Endothelial cell of umbilical vein (primary cell): ENCODE measurements at regions not wholly inside any gene's neighbourhood (a gene's known extent, or its start where the extent isn't known, plus 50 kb on each side); places are given as distances from the start of the nearest gene placed in this dataset.

Source experiments
- EZH2 ChIP-seq: IDR thresholded peaks from 2 replicates; pipeline ENCODE4 v1.6.1; 2012; ENCODE audit warnings: borderline replicate concordance, low read depth, mild to moderate bottlenecking, moderate library complexity, low read length, inconsistent platforms; ENCODE audit not compliant: severe bottlenecking
- FOS ChIP-seq: IDR thresholded peaks from 2 replicates; pipeline ENCODE4 v1.6.1; 2011; ENCODE audit warnings: mild to moderate bottlenecking, low read length, moderate library complexity, borderline replicate concordance; ENCODE audit not compliant: insufficient read depth
- GATA2 ChIP-seq: IDR thresholded peaks from 2 replicates; pipeline ENCODE4 v1.7.0; 2011; ENCODE audit warnings: low read depth, mild to moderate bottlenecking, moderate library complexity, mixed read lengths, low read length; ENCODE audit not compliant: insufficient read length, insufficient read depth
- MYC ChIP-seq: IDR thresholded peaks from one replicate; pipeline ENCODE4 v1.6.1; 2011; ENCODE audit warnings: mild to moderate bottlenecking, low read depth, low read length
- POLR2A ChIP-seq: IDR thresholded peaks from 2 replicates; pipeline ENCODE4 v1.6.1; 2012; ENCODE audit warnings: low read depth, mild to moderate bottlenecking, control low read depth, low read length
- POLR2AphosphoS5 ChIP-seq: IDR thresholded peaks from 2 replicates; pipeline ENCODE4 v1.6.1; 2012; ENCODE audit warnings: low read depth, mild to moderate bottlenecking, control low read depth, low read length, moderate library complexity; ENCODE audit not compliant: insufficient read depth
- TF ChIP-seq, protein P1 (sequence below), 2 donors: IDR thresholded peaks; 1 replicate in 1 of 2; 2 replicates in 1 of 2; pipeline ENCODE4 v1.5.1; 2011; ENCODE audit warnings: low read length in 2 of 2, mild to moderate bottlenecking in 2 of 2, moderate library complexity in 2 of 2, control low read depth in 1 of 2, inconsistent platforms in 1 of 2, low read depth in 1 of 2; ENCODE audit not compliant: insufficient read depth in 1 of 2; ENCODE audit errors: extremely low read depth in 1 of 2
- TF ChIP-seq, protein P2 (sequence below): IDR thresholded peaks from 2 replicates; pipeline ENCODE4 v1.6.1; 2011; ENCODE audit not compliant: insufficient read depth, insufficient read length

DNA sequence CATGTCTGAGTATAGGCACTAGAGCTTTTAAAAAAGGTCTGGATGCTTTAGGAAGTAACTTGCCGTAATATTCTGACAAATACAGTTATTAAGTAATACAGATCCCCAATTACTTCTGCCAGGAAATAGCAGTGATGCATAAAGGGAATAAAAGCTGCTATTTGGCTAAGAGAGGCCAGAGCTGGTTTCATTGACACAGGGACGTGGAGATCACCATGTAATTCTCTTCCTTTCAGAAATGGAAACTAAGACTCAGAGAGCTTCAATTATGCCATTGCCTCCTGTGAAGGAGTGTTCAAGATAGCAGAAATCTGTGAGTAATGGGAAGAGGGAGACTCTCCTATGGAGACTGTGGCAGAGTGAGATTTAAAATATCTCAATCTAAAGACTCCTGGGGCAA lies 238.1 kb downstream of the SLITRK2 start:
- TF ChIP-seq POLR2AphosphoS5 = no peak
- TF ChIP-seq, protein P1, sequence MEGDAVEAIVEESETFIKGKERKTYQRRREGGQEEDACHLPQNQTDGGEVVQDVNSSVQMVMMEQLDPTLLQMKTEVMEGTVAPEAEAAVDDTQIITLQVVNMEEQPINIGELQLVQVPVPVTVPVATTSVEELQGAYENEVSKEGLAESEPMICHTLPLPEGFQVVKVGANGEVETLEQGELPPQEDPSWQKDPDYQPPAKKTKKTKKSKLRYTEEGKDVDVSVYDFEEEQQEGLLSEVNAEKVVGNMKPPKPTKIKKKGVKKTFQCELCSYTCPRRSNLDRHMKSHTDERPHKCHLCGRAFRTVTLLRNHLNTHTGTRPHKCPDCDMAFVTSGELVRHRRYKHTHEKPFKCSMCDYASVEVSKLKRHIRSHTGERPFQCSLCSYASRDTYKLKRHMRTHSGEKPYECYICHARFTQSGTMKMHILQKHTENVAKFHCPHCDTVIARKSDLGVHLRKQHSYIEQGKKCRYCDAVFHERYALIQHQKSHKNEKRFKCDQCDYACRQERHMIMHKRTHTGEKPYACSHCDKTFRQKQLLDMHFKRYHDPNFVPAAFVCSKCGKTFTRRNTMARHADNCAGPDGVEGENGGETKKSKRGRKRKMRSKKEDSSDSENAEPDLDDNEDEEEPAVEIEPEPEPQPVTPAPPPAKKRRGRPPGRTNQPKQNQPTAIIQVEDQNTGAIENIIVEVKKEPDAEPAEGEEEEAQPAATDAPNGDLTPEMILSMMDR (IDR thresholded peaks at IDR 0.05; ENCODE audit: extremely low read depth in 1 of 2, insufficient read depth in 1 of 2, low read depth in 1 of 2, low read length in 2 of 2) = no peak
- TF ChIP-seq POLR2A = no peak
- no peak for TF ChIP-seq EZH2
- TF ChIP-seq, protein P2, sequence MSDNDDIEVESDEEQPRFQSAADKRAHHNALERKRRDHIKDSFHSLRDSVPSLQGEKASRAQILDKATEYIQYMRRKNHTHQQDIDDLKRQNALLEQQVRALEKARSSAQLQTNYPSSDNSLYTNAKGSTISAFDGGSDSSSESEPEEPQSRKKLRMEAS = no peak
- no peak for TF ChIP-seq FOS
- TF ChIP-seq GATA2 = no peak
- no peak for TF ChIP-seq MYC
